CD4-positive, alpha-beta memory T cell (primary cell): ENCODE measurements at regions not wholly inside any gene's neighbourhood (a gene's known extent, or its start where the extent isn't known, plus 50 kb on each side); places are given as distances from the start of the nearest gene placed in this dataset.

Source experiments
- CTCF ChIA-PET: fragments of 350-600 bp; sonication (Branson Sonifier 250); formaldehyde crosslinking; loops from one replicate; lab custom pipeline; 2021; ENCODE audit warnings: inconsistent platforms; ENCODE audit not compliant: partially characterized antibody; lab: Charles Lee
- POLR2A ChIA-PET: fragments of 350-600 bp; sonication (Branson Sonifier 250); formaldehyde crosslinking; loops from one replicate; lab custom pipeline; 2021; ENCODE audit not compliant: partially characterized antibody; lab: Charles Lee
- DNase-seq, 5 donors: peaks; one replicate each; pipeline versions ENCODE4 v3.0.0 to v3.0.0-alpha.2; 2020 to 2022; ENCODE audit warnings: mixed read lengths in 1 of 5
- H3K27ac ChIP-seq: one replicate; pipeline ENCODE4 v1.7.0; 2013; ENCODE audit warnings: low read depth, low read length
- H3K27me3 ChIP-seq: 2 replicates; pipeline ENCODE4 v1.7.0; 2013; ENCODE audit warnings: mild to moderate bottlenecking, low read length, moderate library complexity; ENCODE audit not compliant: insufficient read depth
- H3K36me3 ChIP-seq: 2 replicates; pipeline ENCODE4 v1.7.0; 2013; ENCODE audit warnings: mild to moderate bottlenecking, low read length, moderate library complexity; ENCODE audit not compliant: insufficient read depth
- H3K4me1 ChIP-seq: 2 replicates; pipeline ENCODE4 v1.7.0; 2013; ENCODE audit warnings: mild to moderate bottlenecking, low read length, moderate library complexity; ENCODE audit not compliant: insufficient read depth
- H3K4me3 ChIP-seq, 2 donors: one replicate each; pipeline ENCODE4 v1.7.0; 2013; ENCODE audit warnings: low read length in 2 of 2, mild to moderate bottlenecking in 1 of 2
- H3K9me3 ChIP-seq, 2 donors: one replicate each; pipeline ENCODE4 v1.7.0; 2013; ENCODE audit warnings: low read length in 2 of 2, control low read depth in 1 of 2; ENCODE audit not compliant: control insufficient read depth in 1 of 2
- H3K27ac Mint-ChIP-seq, 7 donors: one replicate each; pipeline ENCODE4 v1.8.0; 2020 to 2021; ENCODE audit warnings: mixed read lengths in 7 of 7, mild to moderate bottlenecking in 6 of 7, inconsistent platforms in 3 of 7, moderate library complexity in 3 of 7
- H3K27me3 Mint-ChIP-seq, 2 donors: one replicate each; pipeline ENCODE4 v1.8.0; 2020 to 2021; ENCODE audit warnings: mixed read lengths in 2 of 2
- H3K36me3 Mint-ChIP-seq, 2 donors: one replicate each; pipeline ENCODE4 v1.8.0; 2020 to 2021; ENCODE audit warnings: mixed read lengths in 2 of 2, inconsistent platforms in 1 of 2, mild to moderate bottlenecking in 1 of 2
- H3K4me1 Mint-ChIP-seq, 4 donors: one replicate each; pipeline ENCODE4 v1.8.0; 2020 to 2021; ENCODE audit warnings: mixed read lengths in 4 of 4, mild to moderate bottlenecking in 1 of 4
- H3K4me3 Mint-ChIP-seq, 8 donors: one replicate each; pipeline ENCODE4 v1.8.0; 2020 to 2021; ENCODE audit warnings: mixed read lengths in 8 of 8, mild to moderate bottlenecking in 7 of 8, moderate library complexity in 6 of 8, inconsistent platforms in 3 of 8
- H3K9me3 Mint-ChIP-seq, 8 donors: one replicate each; pipeline ENCODE4 v1.8.0; 2020 to 2021; ENCODE audit warnings: mixed read lengths in 8 of 8, mild to moderate bottlenecking in 5 of 8, inconsistent platforms in 3 of 8, moderate library complexity in 1 of 8
- intact Hi-C: fragments of 100-400 bp; cut with micrococcal nuclease; formaldehyde crosslinking; loops from one replicate; pipeline ENCODE4 v1.15.1; 2023

- H3K9me3 Mint-ChIP-seq: peaks cover 6 to 37% (median 11%) of the 10 kb centered on the region in 8 donors
- H3K4me1 ChIP-seq: no peaks in the 10 kb centered on the region
- H3K27me3 ChIP-seq: no peaks in the 10 kb centered on the region
- H3K27ac ChIP-seq: no peak overlapping the region
- no peaks in the 10 kb centered on the region for H3K27me3 Mint-ChIP-seq
- H3K4me3 Mint-ChIP-seq: no peak overlapping the region
- H3K4me1 Mint-ChIP-seq: no peaks in the 10 kb centered on the region
- ChIA-PET POLR2A (no interaction called here), CTCF (no interaction called here)
- intact Hi-C loops: no loop called here
- H3K9me3 ChIP-seq: no peaks in the 10 kb centered on the region
- H3K4me3 ChIP-seq: no peak overlapping the region
- H3K36me3 ChIP-seq: no peaks in the 10 kb centered on the region
- no peak for DNase-seq
- no peak overlapping the region for H3K27ac Mint-ChIP-seq
- H3K36me3 Mint-ChIP-seq: no peaks in the 10 kb centered on the region
Measured at GRCh38 chr20:11255455-11255854, 581.7 kb upstream of the JAG1 start.

GRCh38 chr20:11255860-11256259, 582.1 kb upstream of the JAG1 start:
- H3K27me3 ChIP-seq: no peaks in the 10 kb centered on the region
- ChIA-PET POLR2A (no interaction called here), CTCF (no interaction called here)
- no peaks in the 10 kb centered on the region for H3K36me3 ChIP-seq
- no peaks in the 10 kb centered on the region for H3K4me1 Mint-ChIP-seq
- no peak for DNase-seq
- no peak overlapping the region for H3K27ac Mint-ChIP-seq
- H3K27ac ChIP-seq: no peak overlapping the region
- H3K9me3 ChIP-seq: no peaks in the 10 kb centered on the region
- H3K27me3 Mint-ChIP-seq: no peaks in the 10 kb centered on the region
- intact Hi-C loops: no loop called here
- no peak overlapping the region for H3K4me3 Mint-ChIP-seq
- H3K36me3 Mint-ChIP-seq: no peaks in the 10 kb centered on the region
- H3K9me3 Mint-ChIP-seq: peaks cover 6 to 37% (median 11%) of the 10 kb centered on the region in 8 donors
- H3K4me1 ChIP-seq: no peaks in the 10 kb centered on the region
- no peak overlapping the region for H3K4me3 ChIP-seq

DNA sequence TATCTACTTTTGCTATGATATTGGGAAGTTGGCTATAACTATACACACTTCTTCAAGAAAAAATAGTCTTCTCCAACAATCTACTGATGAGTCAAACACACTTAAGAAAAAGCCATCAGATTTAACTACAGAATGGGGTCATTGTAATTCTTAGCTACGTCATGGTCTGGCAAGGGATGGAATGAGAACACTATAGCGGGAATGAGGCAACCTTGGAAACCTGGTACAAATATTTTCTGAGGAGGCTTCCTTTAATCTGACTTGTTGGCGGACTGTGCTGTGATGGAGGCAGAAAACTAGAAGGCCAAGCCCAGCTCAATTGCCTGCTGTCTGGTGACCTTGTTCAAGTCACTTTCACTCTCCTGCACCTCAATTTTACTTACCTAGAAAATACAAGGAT, 586.8 kb upstream of the JAG1 start:
- Mint-ChIP-seq H3K4me3 (no peak overlapping the region), H3K27me3 (no peaks in the 10 kb centered on the region), H3K27ac (no peak overlapping the region), H3K36me3 (no peaks in the 10 kb centered on the region), H3K9me3 (peaks cover under 1 to 12% (median 4%) of the 10 kb centered on the region in 8 donors), H3K4me1 (no peaks in the 10 kb centered on the region)
- intact Hi-C loops: no loop called here
- Histone ChIP-seq H3K27ac (no peak overlapping the region), H3K27me3 (no peaks in the 10 kb centered on the region), H3K36me3 (no peaks in the 10 kb centered on the region), H3K4me1 (no peaks in the 10 kb centered on the region), H3K9me3 (no peaks in the 10 kb centered on the region), H3K4me3 (no peak overlapping the region)
- ChIA-PET CTCF (no interaction called here), POLR2A (no interaction called here)
- no peak for DNase-seq

- no peak overlapping the region for H3K4me3 ChIP-seq
- H3K27me3 ChIP-seq: no peaks in the 10 kb centered on the region
- Mint-ChIP-seq H3K27ac (no peak overlapping the region), H3K4me1 (no peaks in the 10 kb centered on the region), H3K9me3 (peaks cover 0 to 11% (median 3%) of the 10 kb centered on the region in 8 donors), H3K36me3 (no peaks in the 10 kb centered on the region), H3K27me3 (no peaks in the 10 kb centered on the region), H3K4me3 (no peak overlapping the region)
- no peaks in the 10 kb centered on the region for H3K36me3 ChIP-seq
- H3K9me3 ChIP-seq: no peaks in the 10 kb centered on the region
- intact Hi-C loops: no loop called here
- no peak overlapping the region for H3K27ac ChIP-seq
- ChIA-PET POLR2A (no interaction called here), CTCF (interaction anchor here (1.1 kb wide), 1 partner anchor 27 kb away, joined by 3 read pairs; no protein-coding TSS in a partner anchor)
- DNase-seq: no peak
- H3K4me1 ChIP-seq: no peaks in the 10 kb centered on the region
Measured at GRCh38 chr20:11261533-11262000, 587.8 kb upstream of the JAG1 start.

DNA sequence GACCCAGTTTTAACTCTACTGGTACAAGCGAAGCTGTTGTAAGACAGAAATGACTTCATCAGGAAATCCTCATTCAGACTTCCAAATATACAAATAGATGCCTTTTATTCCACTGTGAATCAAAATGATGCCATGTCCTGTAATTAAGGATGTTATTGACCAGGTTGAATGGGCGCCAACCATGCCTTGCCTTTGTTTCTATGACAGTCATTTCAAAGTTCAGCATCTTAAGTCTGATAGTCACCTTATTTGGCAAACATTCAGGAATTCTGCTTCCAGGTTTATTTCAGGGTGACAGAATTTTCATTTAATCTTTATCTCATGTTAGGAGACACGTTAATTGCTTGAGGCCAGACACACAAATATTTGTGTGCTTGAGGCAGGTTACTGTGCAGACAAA, 592.8 kb upstream of the JAG1 start:
- Histone ChIP-seq H3K4me3 (no peak overlapping the region), H3K27ac (no peak overlapping the region), H3K27me3 (no peaks in the 10 kb centered on the region), H3K36me3 (no peaks in the 10 kb centered on the region), H3K4me1 (no peaks in the 10 kb centered on the region), H3K9me3 (no peaks in the 10 kb centered on the region)
- Mint-ChIP-seq H3K9me3 (peaks cover 0 to 8% (median 2%) of the 10 kb centered on the region in 8 donors), H3K36me3 (no peaks in the 10 kb centered on the region), H3K4me3 (no peak overlapping the region), H3K4me1 (no peaks in the 10 kb centered on the region), H3K27ac (no peak overlapping the region), H3K27me3 (no peaks in the 10 kb centered on the region)
- ChIA-PET CTCF (no interaction called here), POLR2A (no interaction called here)
- intact Hi-C loops: no loop called here
- no peak for DNase-seq

DNA sequence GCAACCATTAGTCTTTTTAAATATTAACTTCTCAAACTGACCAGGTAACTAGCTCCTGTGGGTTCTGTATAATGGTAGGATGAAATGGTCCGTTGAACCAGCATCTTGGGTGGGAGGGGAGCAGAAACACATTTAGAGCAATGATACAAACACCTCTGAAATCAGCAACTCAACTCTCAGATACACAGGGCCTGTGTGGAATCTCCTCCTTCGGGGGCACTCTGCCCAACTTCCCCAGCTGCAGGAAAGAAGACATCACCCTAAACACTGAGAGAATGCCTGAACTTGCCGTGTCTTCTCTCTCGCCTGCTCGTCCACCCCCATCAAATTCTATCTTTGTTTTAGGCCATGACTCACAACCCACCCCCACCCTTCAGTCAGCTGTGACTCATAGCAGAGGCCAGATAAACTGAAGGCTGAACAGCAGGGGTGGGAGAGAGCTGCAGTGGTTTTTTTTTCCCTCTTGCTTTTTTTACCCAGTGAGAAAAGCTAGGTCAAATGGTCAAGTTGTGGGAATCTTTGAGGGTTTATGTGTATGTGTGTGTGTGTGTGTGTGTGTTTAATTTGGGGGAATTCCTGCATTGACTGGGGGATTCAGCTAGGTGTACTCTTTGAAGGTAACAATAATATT, 593.4 kb upstream of the JAG1 start:
- Mint-ChIP-seq H3K36me3 (no peaks in the 10 kb centered on the region), H3K4me1 (no peaks in the 10 kb centered on the region), H3K4me3 (no peak overlapping the region), H3K27ac (no peak overlapping the region), H3K9me3 (peaks cover 0 to 5% (median 2%) of the 10 kb centered on the region in 8 donors), H3K27me3 (no peaks in the 10 kb centered on the region)
- Histone ChIP-seq H3K36me3 (no peaks in the 10 kb centered on the region), H3K4me3 (no peak overlapping the region), H3K27ac (no peak overlapping the region), H3K27me3 (no peaks in the 10 kb centered on the region), H3K9me3 (no peaks in the 10 kb centered on the region), H3K4me1 (no peaks in the 10 kb centered on the region)
- ChIA-PET CTCF (no interaction called here), POLR2A (no interaction called here)
- intact Hi-C loops: no loop called here
- DNase-seq: no peak

- intact Hi-C loops: no loop called here
- H3K4me3 ChIP-seq: no peak overlapping the region
- no peaks in the 10 kb centered on the region for H3K27me3 ChIP-seq
- Mint-ChIP-seq H3K4me3 (no peak overlapping the region), H3K4me1 (no peaks in the 10 kb centered on the region), H3K27me3 (no peaks in the 10 kb centered on the region), H3K9me3 (peaks cover 0 to 5% (median 2%) of the 10 kb centered on the region in 8 donors), H3K36me3 (no peaks in the 10 kb centered on the region), H3K27ac (no peak overlapping the region)
- no peak overlapping the region for H3K27ac ChIP-seq
- ChIA-PET POLR2A (no interaction called here), CTCF (no interaction called here)
- DNase-seq: no peak
- H3K9me3 ChIP-seq: no peaks in the 10 kb centered on the region
- no peaks in the 10 kb centered on the region for H3K36me3 ChIP-seq
- no peaks in the 10 kb centered on the region for H3K4me1 ChIP-seq
Measured at GRCh38 chr20:11267762-11268335, 594.0 kb upstream of the JAG1 start.
